Stimulated activated CD4-positive, alpha-beta T cell treated with anti-CD3 and anti-CD28 coated beads, Interleukin-4, amount 100 ng/mL, for 24 hours (primary cell): ENCODE measurements at regions not wholly inside any gene's neighbourhood (a gene's known extent, or its start where the extent isn't known, plus 50 kb on each side); places are given as distances from the start of the nearest gene placed in this dataset.

Experiments used
- DNase-seq: peaks from one replicate; pipeline ENCODE4 v3.0.0-alpha.2; 2020

DNA sequence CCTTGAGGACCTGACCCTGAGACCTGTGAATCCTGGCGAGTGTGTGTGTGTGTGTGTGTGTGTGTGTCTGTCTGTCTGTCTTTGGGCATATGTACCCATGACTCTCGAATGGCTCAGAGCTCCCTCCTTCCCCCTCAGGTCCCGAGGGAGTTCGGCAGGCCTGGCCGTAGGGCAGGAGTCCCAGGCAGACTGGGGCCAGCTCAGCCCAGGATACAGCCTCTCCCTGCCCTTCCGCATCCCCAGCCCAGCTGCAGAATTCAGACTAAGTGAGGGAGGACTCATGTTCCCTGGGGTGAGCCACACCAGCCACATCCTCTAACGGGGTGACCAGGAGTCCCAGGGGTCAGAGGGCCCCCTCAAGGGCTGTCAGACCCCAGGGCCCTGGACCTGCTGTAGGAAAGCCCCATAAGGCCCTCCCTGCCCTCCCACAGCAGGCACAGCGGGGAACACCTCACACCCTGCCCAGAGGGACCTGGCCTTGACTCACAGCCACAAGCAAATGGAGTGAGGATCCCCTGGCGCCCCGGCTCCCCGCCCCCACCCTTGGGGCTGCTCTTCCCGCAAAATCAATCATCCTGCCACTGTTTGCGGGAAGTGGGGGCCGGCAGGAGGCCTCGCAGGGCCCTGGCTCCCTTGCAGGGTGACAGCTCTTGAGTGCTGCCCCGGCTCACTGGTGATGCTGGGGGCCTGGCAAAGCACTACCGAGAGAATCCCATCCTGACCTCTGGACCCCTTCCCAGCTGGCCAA lies 101.7 kb upstream of the CASZ1 start:
- no peak for DNase-seq

DNA sequence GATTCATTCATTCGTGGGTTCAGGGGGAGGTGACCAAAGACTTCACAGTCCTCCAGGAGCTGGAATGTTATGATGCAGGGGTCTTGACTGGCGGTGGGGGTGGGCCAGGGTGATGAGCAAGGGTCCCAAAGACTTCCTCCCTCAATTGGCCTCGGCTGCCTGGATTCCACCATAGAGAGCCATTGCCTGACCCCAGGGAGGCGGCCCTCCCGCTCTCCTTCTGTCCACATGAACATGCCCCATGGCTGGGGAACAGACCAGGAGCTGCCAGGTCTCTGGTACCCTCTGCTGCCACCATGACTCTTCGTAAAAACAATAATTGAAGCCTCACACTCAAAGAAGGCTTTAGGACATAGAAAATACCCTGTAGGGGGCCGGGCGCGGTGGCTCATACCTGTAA lies 102.5 kb upstream of the CASZ1 start:
- DNase-seq: no peak

DNA sequence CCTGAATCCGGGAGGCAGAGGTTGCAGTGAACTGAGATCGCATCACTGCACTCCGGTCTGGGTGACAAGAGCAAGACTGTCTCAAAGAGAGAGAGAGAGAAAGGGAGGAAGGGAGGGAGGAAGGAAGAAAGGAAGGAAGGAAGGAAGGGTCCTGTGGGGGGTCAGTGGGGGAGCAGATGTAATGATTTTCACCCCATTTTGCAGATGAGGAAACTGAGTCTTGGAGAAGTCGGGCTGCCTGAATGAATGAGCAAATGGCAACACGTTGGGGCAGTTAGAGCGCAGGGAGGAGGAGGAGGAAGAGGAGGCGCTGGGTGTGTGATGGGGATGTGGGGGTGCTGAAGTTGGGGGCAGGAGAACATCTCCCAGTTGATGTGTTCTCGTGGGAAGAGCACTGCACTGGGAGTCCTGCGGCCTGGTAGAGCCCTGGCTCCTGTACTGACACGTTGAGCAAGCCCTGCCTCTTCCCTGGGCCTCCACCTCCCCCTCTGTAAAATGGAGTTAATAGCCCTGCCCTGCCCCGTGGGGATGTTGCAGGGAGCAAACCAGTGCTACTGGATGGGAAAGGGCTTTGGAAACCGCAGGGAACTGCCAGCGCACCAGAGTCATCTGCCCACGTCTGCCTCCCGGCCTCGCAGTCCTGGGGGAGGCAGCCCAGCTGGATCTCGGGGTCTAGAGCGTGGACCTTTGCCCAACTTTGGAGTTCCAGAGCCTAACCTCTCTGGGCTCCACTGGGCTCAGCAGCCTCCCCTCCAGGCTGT lies 103.2 kb upstream of the CASZ1 start:
- DNase-seq: no peak

DNA sequence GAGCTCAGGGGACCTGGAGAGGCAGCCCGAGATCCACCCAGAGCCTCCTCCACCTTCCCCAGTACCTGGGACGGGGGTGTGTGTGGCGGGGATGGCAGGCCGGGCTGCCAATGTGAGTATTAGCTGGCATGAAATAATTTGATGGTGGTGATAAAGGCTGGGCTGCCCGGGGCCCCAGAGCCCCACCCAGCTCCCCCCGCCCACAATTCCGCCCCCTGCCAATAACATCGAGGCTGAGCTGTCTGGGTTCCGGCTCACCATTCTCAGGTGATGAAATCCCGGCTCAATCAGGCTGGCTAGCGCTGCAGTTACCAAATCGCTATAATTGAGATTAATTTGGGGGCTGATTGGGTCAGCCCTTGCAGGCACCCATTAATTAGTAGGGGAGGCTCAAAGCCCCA lies 103.8 kb upstream of the CASZ1 start:
- DNase-seq: no peak

DNA sequence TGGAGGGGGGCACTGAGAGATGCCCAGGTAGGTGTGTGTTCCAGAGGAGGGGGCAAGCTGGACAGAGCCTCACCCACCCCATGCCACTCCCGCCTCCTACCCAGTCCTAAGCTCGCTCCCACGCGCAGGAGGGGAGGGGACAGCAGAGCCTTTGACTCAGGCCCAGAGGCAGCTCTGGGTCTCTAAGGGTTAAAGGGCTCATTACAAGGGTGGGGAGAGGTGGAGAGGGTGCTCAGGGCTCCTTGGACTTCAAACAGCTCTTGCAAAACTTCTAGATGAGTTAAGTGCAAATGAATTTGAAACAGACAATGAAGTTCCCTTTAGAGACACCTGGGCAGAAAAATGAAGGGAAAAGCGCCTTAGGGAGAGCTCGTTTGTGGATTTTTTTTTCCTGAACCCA lies 104.2 kb upstream of the CASZ1 start:
- DNase-seq: no peak

DNA sequence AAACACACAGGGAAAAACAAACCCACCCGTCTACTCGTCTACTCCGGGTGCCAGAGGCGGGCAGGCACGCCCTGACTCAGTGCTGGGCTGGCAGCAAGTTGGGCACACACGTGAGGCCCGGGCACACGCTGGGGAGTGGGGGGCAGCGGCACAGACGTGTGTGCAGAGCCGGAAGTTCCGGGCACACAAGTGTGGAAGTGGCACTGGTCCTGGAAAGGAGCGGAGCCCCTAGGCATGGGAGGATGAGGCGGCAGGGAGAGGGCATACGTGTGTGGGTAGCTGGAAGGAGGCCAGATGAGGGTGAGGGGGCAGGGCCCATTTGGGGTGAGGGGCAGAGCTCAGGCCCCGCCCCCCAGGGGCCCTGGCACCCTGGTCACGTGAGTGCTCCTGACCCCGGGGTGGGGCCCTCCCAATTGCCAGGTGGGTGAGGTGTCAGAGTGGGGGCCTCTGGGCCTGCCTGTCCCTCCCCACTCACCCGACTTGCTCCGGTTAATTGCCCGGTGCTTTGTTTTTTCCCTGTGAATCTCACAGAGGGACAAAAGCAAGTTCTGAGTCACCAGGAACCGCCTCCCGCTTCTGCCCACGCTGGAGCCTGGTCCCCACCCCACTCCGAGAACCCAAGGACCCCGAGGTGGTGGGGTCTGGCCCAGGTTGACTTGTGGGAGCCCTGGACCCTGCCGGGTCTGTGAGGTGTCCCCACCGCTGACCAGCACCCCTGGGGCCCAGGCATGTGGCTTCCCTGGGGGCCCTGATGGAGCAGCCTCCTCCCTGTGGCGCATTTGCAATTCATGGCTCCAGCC lies 104.8 kb upstream of the CASZ1 start:
- no peak for DNase-seq

DNA sequence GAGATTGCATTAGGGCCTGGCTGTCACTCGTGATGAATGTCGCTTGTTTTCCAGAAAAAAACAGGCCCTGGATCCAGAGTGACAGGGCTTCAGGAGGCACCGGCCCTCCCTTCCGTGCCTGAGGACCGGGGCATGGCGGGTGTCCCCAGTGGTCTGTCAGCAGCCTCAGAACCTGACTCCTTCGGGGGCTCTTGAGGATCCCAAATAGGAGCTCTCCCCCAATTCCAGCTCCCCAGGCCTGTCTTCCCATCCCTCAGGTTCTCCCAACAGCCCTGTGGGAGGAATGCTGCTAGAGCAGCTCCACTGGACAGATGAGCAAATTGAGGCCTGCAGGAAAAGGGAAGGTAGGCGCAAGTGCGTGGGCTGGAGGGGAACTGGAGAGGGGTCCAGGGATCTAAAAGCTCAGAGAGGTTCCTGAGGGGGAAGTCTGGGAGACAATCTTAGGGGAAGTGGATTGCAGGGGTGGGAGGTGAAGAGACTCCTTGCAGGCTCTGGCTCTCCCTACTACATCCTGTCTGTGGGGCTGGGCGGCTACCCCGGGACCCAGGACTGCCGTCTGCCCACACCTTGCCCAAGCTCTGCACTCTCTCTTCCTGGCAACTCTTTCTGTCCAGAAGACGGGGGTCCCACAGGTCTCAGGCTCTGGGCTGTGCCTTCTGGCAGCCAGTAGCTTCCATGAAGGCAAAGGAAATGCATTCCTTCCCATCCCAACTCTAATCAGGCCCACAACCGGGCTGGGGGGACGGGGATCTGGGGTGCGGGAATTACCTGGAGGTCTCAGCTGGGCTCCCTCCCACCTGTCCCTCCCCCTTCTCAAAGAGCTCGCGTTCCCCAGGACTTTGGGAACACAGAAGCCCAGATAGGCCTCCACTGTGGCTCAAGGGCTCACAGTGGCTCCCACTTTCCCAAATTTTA lies 105.7 kb upstream of the CASZ1 start:
- no peak for DNase-seq

DNA sequence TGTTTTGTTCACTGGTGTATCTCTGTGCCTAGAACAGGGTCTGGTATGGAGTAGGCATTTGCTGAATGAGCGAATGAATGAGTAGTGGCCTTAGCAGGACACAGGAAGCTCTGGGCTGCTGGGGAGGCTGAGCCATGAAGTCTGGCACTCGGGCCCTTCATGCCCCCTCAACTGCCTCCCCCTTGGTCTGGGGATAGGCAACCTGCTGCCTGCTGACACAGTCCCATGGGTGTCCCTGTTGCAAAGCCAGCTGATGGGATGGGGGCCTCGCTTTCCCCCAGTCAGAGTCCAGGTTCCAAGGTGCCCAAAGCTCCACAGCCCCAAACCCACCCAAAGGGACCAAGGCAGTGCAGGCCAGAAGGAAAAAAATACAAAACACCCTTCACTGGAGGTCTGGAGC lies 107.0 kb upstream of the CASZ1 start:
- DNase-seq: no peak

DNA sequence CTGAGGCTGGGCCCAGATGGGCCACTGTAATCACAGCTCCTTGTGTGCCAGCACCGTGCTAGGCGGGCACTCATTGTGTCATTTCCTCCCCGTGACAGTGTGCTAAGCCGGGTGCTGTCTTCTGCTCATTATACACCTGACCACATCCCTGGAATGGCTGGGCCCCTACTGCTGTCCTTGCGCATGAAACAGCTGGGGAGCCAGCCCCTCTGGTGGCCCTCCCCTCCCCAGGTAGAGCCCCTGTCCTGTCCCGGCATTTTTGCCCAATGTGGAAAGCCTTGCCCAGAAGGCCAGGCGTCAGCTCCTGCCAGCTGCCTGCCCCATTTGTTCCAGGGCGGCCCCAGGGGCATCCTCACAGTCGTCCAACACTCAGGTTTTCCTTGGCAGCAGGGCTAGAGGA lies 107.4 kb upstream of the CASZ1 start:
- no peak for DNase-seq

DNA sequence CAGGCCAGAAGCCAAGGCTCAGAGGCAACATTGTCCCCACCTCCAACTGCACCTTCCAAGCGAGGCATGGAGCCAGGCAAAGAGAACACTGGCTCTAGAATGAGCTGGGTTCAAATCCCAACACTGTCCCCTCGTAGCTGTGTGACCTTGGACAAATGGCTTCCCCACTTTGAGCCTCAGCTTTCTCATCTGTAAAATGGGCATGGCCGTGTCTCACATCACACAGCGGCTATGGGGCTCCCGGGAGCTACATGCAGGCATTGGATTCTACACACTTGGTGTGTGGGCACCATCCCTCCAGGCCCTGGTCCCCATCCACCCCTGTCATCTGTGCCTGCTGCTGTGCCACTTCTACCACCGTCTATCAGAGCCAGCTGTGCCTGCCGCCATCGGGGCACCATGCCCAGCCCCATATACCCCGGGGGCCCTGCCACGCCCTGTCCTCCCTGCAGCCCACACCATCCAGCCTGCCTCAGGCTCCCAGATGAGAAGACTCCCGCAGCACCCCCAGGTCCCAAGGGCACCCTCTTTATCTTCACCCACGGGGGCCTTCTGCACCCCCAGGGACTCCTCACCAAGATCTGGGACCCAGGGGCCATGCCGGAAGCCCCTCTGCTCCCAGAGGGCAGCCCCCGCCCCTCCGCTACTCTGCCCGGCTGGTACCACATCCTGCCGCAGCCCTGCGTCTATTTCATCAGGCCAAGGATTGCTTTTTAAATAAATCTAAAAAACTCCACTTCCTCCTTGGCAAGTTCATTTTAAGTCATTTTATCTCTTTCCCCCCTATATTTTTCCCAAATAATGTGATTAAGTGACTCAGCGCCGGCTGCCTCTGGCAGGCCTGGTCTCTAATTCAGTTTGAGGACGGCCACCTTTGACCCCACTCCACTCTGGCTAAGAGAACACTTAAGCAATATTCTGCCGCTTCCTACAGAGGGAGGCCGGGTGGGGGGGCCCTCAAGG lies 107.8 kb upstream of the TARDBP start:
- no peak for DNase-seq

DNA sequence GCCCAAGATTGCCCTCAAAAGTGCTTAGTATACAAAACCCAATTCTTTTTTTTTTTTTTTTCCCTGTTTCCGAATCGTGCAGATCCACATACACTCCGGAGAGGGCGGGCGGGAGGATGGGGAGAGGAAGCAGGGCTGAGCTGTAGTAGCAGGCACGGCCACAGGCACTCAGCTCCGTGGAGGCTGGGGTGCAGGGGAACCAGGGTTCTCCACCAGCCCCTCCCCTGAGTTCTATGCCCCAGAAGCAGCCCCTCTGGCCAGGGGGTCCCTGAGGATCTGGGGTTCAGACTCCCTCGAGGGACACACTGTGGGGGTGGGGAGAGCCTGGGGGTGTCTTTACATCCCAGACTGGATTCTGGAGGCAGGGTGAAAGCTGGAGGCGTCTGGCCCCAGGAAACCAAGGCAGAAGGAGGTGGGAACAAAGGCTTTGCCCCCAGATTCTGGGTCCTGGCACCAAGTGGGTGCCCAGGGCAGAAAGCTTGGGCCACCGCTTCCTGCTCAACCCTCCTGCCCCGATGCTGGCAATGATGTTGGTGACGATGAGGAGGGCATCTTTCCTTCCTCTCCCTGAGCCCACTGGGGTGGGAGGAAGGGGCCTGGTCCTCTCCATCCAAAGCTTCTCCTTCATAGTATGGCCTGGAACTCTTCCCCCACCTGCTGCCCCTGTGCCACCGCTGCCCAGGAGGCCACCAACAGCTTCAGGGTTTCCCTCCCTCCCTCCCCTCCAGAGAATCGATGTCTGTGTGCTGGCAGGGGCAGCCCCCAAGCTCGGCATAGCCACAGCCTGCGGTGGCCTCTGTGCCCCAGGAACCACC lies 106.4 kb upstream of the TARDBP start:
- DNase-seq: no peak

DNA sequence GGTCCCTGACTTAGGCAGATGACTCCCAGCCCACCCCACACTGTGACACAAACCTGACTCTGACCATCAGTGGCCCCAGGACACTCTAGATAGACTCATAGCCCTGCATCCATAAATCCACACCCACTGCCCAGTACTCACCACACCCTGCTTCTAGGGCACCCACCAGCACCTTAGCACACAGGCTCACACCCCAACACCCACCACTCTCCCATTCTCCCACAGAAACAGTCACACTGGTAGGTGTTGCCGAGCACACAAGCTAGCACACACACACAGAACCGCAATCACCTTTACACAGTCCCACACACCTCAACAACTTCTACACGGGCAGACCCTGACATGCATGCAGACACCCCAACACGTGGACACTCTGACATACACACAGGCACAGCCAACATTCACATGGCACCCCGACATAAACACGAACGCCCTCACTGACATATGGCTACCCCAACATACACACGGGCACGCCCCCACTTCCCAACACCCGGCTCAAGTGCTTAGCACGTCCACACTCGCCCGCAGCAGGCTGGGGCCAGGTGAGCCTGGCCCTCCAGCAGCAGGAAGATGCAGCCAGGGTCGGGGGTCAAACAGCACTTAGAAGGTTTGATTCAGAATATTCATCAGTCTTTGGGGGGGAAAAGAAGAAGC lies 105.5 kb upstream of the TARDBP start:
- DNase-seq: no peak

DNA sequence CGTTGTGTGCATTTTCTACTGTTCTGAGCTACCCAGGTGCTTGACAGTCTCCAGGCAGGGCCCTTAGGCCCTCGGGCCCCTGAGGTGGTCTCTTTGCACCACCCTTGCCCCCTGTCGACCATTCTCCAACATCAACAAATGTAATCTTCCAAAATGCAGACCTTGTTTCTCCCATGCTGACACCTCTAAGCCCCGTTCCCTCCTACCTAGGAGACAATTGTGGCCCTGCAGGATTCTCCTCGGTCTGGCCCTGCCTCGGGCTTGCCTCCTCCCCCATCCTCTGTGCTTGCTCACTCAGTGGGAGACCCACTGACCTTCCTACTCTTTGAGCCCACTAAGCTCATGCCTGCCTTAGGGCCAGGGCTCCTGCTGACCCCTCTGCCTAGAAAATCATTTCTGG lies 104.2 kb upstream of the TARDBP start:
- no peak for DNase-seq

DNA sequence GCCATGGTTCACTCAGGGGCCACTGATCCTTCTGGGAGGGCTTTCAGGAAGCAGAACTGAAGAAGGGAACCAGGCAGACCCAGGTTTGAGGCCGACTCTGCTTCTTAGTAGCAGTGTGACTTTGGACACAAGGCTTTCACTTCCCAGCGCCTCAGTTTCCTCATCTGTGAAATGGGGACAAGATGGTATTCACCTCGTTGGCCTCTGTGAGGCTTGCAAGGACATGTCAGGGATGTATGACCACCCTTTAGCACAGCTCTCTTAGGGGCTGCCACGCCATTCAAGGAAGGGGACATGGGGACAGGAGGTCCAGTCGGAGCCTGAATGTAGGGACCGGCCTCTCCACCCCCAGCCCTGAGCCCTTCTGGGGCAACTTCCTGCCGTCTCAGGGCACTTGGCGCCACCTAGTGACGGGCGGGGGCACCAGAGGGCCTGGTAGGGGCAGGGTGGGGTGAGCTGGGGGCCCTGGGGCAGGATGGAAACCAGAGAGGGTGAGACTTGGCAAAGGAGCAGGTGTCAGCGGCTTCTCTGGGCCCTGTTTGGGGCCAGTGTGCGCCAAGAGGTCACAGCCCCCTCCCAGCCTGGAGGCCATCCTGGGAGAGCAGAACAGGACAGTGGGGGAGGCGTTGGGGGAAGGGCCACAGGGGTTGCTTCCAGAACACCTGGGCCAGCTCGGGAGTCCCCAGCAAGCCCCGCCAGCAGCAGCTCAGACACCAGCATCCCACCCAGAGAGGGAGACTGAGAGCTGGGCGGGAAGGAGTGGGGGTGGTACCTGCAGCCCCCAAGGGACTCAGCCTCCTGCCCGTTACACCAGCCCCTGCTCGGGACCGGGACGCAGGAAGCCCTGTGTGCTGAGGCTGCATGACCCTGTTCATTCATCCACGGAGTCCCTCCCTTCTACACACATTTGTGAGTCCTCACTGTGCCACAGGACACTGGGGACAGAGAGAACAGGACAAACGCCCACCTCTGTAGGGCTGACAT lies 102.5 kb upstream of the TARDBP start:
- DNase-seq: peak; percentile 78

DNA sequence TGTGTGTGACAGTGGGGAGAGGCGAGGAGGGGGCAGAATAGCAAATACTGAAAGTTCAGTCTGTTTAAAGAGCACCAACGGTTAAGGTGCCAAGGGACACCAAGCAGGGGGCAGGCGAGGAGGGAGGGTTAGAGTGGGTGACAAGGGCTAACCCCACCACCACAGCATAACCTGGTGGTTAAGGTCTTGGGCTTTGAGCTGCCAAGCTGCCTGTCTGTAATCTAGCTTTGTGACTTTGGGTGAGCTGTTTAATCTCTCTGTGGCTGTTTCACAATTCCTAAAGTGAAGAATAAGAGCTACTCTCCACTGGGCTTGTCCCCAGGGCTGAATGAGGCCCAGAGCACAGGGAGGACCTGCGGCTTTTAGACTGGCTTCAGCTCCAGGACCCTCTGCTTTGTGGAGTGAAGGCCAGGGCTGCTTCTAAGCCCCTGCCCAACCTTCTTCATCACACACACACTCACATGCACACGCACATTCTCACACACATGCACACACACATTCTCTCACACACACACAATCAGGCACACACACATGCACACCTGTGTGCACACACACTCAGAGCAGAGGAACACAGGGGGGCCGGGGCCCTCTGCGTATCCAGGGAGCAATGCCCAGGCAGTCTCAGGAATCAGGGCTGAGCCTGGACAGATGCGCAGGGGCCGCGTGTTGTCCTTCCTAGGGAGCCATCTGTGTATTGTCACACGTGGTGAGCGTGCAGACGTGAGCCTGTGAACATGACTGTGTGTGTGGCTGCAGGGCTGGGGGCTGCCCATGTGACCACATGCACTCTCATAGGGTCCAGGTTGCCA lies 101.6 kb upstream of the TARDBP start:
- no peak for DNase-seq

DNA sequence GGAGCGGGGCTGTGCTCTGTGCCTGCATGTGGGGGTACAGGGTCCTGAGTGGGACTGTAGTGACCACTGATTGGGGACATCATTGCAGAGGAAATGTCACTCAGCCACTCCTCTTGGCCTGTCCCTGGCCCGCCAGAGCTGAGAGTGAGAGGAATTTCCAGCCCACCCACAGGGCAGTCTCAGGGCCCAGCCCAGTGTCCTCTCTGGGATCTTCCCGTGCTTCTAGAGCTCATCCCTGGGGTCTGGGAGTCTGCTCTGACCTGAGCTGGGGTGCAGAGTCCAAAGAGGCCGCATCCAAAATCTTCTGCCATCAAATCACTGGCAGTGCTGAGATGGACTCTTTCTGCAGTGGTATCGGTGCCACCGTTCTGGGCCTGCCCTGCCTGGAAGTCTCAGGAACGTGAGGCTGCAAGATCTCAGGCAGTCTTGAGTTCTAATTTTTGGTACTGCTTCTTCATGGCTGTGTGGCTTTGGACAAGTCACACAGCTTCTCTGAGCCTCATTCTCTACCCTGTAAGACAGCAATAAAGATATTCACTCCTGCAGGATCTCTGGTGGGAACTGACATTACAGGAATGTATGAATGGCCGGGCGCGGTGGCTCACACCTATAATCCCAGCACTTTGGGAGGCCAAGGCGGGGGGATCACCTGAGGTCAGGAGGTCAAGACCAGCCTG lies 100.8 kb upstream of the TARDBP start:
- no peak for DNase-seq

DNA sequence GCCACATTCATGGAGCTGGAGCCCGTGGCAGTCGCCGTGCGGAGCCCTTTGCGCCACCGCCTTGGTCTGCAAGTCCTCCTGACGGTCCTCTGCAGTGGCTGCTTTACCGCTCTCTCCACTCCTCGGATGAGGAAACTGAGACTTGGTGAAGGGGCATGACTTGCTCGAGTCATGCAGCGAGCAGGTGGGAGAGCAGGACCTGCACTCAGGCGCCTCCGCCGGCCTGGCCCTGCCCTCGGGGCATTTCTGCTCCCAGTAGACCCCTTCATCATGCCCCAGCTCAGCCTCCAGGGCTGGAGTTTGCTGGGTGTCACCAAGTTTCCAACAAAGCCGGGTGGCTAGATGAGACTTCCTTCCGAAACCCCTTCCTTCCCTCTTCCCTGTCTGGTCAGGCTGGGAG lies 100.0 kb upstream of the TARDBP start:
- DNase-seq: no peak
